Fibroblast of skin of left quadriceps (primary cell): ENCODE measurements at regions not wholly inside any gene's neighbourhood (a gene's known extent, or its start where the extent isn't known, plus 50 kb on each side); places are given as distances from the start of the nearest gene placed in this dataset.

Source experiments
- DNase-seq, 2 experiments: peaks; one replicate each; pipeline ENCODE4 v3.0.0-alpha.2; 2013; ENCODE audit warnings: low read depth in 2 of 2

GRCh38 chr9:88034964-88035363 is 60.6 kb upstream of the CDK20 start:
- no peak for DNase-seq

- no peak for DNase-seq
Observed at GRCh38 chr9:88033359-88033702, 59.0 kb upstream of the CDK20 start.

- DNase-seq, result no peak
Observed at GRCh38 chr9:88028338-88028737, 54.0 kb upstream of the CDK20 start.

- DNase-seq, result no peak
Observed at GRCh38 chr9:88026118-88026479, 51.8 kb upstream of the CDK20 start.

- no peak for DNase-seq
Observed at GRCh38 chr9:88025411-88026117, 51.2 kb upstream of the CDK20 start.

- no peak for DNase-seq
Observed at GRCh38 chr9:88024896-88025295, 50.6 kb upstream of the CDK20 start.
